Neural cell (in vitro differentiated cells): ENCODE measurements at regions not wholly inside any gene's neighbourhood (a gene's known extent, or its start where the extent isn't known, plus 50 kb on each side); places are given as distances from the start of the nearest gene placed in this dataset.

ENCODE experiments used
- POLR2AphosphoS5 ChIP-seq: IDR thresholded peaks from 2 replicates; pipeline ENCODE4 v1.6.1; 2012
- TF ChIP-seq, protein P1 (sequence below): fragments of 450-650 bp; IDR thresholded peaks from 2 replicates; pipeline ENCODE4 v1.5.1; 2014; ENCODE audit warnings: antibody characterized with exemption, mild to moderate bottlenecking, moderate library complexity; ENCODE audit not compliant: poor library complexity, severe bottlenecking

DNA sequence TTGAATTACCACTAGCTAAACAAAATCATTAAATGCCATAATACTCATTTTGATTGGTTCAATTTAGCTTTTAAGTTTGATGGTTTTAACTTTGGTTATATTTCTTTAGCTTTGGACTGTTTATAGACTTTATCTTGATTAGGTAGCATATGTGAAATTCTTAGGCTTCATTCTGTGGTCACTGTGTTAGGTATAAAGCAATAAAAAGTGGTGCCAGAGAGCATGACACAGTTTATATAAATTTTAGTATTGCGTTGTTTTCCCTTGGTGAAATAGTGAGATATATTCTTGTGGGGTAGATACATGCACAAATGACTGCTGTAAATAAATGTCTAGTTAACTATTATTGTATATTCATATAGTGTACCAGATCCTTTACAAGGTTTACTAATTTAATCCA lies 474.2 kb upstream of the GRID2 start:
- TF ChIP-seq, protein P1, sequence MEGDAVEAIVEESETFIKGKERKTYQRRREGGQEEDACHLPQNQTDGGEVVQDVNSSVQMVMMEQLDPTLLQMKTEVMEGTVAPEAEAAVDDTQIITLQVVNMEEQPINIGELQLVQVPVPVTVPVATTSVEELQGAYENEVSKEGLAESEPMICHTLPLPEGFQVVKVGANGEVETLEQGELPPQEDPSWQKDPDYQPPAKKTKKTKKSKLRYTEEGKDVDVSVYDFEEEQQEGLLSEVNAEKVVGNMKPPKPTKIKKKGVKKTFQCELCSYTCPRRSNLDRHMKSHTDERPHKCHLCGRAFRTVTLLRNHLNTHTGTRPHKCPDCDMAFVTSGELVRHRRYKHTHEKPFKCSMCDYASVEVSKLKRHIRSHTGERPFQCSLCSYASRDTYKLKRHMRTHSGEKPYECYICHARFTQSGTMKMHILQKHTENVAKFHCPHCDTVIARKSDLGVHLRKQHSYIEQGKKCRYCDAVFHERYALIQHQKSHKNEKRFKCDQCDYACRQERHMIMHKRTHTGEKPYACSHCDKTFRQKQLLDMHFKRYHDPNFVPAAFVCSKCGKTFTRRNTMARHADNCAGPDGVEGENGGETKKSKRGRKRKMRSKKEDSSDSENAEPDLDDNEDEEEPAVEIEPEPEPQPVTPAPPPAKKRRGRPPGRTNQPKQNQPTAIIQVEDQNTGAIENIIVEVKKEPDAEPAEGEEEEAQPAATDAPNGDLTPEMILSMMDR, result no peak
- TF ChIP-seq POLR2AphosphoS5, result no peak
